H4 (cell line): ENCODE measurements at regions not wholly inside any gene's neighbourhood (a gene's known extent, or its start where the extent isn't known, plus 50 kb on each side); places are given as distances from the start of the nearest gene placed in this dataset.

Experiments
- DNase-seq: peaks from one replicate; pipeline ENCODE4 v3.0.0-alpha.2; 2015; ENCODE audit warnings: low spot score

DNA sequence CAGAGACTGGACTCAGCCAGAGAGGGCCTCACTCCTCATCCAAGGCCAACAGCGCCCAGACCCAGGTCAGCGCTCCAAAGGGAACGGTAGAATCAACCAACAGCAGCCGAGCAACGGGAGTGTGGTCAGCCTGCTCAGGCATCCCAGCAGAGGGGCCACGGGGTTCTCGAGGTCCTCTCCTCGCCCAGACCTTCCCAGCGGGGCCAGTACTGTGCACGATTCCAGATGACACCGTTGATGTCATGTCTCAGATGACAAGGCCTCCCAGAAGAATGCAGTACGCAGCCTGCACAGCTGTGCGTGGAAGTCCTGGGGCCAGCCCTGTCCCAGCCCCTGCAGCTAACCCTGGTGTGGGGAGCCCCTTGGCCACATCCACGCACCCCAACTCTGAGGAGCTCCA is 141.0 kb upstream of the PPP1R26 start:
- no peak for DNase-seq

DNA sequence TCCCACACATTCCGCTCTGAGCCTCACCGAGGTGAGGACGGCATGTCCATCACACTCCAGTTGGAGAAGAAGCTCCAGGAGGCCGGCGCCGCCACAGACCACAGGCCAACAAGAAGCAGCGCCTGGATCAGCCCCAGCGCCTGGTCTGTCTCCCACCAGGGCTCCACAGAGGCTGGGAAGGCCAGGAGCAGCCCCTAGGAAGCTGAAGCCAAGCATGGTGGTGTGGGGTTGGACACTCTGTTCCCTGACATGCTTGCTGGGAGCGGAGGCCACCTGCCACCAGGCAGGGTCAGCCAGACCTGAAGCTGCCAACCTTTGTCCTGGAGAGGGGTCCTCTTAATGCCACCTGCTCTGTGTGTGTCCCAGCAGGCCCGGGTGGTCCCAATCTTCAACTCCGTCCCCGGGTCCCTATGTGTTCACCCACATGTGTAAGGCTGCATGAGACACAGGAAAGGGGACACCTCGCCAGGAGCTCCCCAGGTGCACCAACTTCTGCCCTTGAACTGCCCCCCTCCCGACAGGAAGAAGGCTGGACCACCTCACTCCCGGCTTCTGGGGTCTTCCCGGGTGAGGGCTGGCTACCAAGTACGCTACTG is 140.1 kb upstream of the PPP1R26 start:
- no peak for DNase-seq

DNA sequence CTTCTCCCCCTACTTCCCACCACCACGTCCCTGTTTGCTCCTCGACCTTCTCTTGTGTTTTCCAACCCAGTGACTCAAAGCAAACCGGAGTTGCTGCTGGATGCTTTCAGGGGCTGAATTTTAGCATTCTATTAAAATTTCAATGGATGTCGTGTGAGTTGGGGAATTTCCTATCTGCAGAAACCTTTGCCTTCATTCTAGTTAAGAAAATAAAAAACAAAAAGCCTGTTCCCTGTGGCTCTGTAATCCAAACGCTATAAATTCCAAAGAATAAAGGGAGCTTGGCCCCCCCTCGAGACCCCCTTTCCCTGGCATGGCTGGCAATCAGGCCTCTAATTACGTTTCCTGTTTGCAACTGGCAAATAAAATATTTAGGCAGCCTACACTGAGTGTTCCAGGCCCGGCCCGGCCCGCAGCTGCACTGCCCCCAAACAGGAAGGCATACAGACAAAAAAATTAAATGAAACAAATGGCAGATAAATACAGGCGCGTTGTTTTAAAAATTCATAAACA is 139.4 kb upstream of the PPP1R26 start:
- DNase-seq: no peak

DNA sequence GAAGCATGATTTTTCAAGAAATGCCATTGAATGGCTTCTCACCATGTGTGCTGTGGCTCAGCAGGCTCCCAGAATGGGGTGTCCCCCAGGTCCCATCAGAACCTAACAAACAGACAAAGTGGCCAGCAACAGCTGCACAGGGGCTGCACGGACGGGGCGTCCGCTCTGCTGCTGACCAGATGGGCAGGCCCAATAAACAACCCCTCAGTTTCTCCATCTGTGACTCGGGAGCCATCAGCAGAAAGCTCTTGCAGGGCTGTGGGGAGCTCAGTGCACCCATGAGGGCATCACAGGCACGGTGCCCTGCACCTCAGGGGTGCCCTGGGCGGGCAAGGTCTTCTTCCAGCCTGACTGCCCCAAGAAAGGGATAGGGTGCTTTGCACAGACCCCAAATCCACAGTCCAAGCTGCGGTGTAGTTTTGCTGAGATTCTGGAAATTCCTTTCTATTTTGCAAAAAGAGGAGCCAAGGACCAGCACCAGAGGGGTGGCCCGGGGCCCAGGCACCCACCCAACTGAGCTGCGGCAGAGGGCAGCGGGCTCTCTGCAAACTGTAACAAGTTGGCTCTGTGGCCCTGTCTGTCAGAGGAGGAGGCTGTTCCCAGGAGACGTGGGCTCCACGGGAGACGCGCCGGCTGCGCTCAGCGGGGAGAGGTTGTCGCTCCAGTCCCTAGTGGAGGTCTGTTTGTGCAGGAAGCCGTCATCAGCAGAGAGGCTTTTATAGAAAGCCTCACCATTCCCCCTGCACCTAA is 138.7 kb upstream of the PPP1R26 start:
- DNase-seq: no peak

DNA sequence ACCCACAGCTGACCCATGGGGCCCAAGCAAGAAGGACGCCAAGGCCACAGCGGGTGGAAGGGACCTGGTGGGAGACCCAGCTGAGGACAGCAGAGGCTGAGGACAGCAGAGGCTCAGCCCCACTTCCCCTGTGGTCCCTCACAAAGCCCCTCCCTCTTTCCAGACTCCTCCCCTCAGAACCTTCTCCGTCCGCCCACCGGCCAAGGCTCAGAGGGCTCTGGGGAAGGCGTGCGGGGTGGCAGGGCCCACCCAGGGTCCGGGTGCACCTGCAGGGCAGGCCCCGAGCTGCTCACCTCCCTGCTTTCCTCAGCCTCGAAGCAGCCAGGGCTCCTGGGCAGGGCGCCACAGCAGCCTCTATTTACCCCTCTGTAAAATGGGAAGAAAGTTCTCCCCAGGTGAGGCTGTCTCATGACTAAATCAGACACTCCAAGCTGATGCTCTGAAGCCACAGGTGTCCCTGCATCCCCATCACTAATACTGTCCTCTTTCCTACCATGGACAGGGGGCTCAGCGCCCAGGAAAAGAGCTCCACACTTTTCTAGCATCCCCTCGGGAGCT is 137.9 kb upstream of the PPP1R26 start:
- DNase-seq: no peak

DNA sequence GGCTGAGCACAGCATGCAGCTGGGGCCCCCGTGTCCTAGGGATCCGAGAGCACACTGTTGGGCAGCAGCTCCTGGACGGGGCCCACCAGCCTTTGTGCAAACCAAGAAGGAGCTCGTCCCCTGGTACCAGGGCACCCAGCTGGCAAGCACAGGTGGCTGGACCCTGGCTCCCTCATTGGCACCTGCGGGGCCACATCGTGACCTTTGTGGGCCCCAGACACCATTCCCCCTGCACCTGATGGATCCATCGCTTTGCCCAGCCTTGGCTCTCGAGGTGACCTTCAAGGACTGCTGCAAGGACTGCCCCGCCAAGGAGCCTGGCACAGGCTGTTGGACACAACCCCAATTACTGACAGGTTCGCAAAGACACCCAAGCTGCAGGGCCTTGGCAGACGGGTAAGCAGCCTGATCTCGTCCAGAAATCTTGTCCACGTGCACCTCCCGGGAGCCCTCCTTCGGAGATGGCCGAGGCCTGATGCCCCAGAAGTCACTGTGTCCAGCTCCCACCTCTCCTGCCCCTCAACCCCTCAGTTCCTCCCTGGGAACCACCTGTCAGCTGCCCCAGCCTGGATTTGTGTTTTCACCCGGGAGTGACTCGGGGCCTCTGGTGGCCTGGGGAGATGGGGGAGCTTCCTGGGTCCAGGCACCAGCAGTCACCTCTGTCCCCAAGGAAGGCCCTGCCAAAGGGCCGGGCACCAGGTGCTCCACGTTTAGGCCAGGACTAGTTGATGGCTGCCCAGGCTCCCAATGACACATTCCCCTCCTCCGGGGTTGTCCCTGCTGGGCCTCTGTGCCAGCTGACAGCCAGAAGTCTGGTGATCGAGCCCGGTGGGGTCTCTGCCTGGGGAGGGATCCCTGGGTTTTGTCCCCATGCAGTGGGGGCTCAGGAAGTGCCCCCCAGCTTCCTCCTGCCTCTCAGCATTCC is 137.1 kb upstream of the PPP1R26 start:
- DNase-seq: no peak

DNA sequence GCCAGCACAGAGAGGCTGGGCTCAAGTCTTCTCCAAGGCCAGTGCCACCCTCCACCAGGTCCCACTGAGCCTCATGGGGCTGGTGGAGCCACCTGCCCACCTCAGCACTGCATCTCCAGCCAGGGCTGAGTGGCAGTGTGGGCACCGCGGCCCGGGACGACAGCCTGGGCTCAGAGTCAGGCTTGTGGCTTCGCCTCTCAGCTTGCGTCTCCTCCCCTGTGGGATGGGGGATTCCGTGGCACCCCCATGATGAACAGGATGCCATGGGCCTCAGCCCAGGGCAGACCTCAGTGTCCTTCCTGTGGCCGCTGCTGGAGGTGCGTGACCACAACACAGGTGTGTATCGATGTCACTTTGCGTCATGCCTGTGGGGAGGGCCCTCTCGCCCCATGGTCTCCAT is 136.4 kb upstream of the PPP1R26 start:
- no peak for DNase-seq

DNA sequence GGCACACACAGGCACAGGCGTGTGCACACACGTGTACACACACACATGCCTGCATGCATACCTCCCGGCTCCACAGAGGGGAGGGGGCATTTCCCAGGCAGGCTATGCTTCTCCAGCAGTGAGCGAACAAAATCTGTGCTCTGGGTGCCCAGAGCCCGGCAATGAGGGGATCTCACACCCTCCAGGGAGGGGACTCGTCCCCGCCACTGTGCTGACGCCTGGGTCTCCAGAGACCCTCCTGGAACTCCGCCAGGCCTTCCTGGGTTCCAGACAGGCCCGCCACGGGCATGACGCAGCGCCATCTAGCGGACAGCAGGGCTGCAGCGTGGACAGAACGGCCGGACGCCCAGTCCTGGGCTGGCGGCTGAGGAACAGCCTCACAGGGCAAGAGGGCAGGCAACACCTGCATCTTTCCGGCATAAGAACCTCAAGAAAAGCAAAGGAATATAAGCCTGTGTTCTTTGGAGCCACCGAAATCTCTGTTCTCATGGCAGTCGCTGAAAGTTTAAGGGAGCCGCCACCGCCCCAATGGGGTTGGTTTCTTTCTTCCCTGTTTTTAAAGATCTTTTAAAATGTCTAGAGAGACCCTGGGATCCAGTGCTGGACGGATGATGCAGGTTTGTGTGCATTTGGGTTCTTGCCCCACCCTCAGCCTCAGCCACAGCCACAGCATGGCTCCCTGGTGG is 135.6 kb upstream of the PPP1R26 start:
- DNase-seq: no peak

DNA sequence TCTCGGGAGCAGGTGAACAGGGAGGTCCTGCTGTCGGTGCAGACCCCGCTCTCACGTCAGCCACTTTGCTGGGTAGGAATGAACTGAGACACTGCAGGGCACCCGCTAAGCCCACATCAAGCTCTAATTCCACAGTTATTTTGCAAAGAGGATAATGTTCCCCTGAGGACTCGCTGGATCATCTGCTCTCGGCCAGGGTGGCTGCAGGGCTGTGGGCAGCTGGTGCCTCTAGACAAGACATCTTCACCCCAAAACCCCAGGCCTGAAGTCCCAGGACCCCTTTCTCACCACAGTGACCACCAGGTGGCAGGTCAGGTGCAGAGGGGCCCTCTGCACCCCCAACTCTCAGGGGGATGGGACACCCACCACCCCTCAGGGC is 135.1 kb upstream of the PPP1R26 start:
- DNase-seq: no peak

DNA sequence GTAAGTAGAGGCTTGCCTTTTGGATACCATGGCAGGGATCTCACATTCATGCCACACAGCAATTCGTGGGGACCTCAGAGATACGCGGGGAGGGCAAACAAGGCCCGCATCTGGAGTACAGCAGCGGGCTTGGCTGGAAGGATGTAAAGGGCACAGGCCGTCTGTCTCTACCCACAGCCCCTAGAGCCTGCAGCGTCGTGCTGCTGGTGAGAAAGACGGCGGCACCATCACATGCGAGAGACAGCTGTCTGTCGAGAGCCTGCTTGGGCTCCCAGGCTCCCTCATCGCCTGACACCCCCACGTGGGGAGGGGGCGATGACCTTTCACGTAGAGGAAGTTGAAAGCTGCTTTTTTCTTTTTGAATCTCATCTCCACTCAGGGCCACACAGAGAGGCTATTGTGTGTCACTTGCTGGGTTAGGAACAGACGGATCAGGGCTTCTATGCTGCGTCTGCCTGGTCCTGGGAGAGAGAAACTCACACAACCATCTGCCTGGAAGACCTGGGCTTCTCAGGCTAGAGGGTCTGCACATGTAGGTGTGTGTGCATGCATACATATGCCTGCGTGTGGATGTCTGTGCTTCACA is 134.6 kb upstream of the PPP1R26 start:
- no peak for DNase-seq

DNA sequence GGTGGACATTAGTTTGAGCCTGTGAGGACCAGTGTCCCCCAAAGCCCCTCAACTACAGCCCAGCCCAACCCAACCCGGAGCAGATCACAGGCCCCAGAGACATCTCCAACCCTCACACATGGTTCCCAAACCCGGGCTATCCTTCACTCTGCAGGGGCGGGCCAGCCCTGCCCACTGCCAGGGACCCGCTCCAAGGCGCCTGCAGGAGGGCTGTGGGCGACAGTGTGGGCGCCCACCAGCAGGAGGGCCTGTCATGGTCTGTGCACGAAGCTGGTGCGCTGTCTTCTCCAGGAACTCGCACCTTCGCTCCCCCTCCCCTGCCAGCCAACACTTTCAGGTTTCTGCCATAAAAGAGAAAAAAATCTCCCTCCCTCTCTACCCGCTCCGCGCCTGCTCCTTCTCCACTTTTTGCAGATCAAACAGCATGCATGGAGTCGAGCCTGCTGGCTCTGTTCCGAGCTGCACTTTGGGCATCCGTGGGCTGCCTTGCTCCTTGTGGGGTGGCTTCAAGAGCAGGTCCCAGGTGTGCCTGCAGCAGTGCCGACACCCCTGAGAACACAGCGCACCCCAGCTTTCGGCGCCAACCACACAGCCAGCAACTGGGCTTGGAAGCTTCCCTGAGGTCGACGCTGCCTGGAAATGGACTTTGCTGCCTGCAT is 133.7 kb upstream of the PPP1R26 start:
- no peak for DNase-seq

DNA sequence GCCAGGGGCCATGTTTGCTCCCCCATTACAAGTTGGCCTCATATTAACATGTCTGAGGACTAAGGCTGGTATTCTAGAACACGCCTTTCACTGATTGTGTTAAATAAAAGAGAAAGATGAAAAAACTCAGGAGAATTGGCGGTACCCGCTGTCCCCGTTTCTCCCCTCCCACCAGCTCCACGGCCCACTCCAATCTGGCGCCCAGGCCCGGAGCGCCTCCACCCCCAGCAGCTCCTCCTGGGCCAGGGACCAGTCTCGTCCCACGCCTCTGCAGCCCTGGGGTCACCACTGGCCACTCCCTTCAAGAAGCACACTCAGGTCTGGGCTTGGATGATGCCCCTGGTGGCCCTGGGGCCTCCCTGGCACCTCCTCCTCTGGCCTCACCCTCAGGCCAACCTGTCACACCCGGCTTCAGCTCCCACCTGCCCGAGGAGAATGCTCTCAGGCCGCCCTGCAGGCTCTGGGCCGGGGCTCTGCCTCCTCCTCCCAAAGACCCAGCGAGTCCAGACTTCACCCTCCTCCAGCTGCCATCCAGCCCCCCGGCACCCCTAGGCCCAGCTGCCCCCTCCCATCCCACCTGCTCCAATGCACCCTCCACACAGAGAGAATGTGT is 133.0 kb upstream of the PPP1R26 start:
- no peak for DNase-seq

DNA sequence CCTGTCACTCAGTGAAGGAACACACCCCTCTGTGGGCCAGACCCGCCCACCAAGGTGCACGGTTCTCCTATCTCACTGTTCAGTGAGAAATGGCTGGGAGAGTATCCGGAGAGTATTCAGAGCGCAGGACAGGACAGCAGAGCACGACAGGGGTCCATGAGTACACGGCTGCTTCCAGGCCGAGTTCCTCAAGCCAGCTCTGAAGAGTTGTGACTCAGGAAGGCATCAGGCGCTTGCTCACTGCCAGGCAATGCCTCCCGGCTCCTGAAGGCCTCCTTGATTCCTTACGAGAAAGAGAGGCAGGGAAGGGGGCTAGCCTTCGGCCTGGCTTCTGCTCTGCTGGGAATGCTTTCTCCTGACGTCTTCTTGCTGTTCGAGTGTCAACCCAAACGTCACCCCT is 132.1 kb upstream of the PPP1R26 start:
- no peak for DNase-seq

DNA sequence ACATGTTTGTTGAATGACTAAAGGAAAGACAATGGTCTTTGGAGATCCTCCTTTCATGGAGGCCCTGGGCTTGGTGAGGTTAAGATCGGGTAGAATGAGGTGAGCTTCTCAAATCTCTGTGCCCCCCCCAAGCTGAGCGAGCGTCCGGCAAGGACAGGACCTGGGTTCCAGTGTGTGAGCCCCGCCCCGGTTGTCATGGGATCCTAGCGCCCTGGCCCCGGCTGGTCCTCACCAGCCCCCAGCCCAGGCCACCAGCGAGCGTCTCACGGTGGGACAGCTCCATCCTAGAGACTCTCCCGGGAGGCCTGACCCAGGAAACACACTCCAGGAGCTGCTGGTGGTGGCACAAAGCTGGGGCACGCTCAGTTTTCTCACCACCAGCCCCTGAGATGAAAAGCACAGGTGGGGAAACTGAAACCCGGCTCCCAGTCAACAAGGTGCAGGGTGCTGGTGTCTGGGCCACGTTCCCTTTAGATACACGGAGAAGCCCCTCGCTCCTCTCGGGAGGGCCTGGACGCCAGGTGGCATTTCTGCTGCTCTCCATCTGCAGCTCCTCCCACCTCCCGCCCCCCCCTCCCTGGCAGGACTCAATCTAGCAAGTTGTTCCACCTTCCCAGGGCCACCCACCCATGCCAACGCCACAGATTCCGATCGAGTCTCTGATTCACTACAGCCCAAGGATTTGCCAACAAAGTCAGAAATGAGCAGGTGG is 131.3 kb upstream of the PPP1R26 start:
- no peak for DNase-seq

DNA sequence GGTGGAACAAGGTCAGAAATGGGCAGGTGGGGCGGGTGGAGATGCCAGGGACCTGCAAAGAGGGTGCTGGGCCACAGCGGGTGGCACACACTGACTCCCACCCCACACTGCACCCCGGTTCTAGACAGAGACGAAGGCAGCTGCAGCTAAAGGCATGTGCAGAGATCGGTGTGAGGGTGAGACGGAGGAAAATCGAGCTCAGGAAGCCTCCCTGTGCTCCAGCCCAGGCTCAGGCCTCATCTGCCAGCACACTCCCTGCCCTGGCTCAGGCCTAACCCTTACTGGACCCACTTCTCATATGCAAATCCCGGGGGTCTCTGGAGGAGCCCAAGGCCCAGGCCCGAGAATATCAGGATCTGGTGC is 130.8 kb upstream of the PPP1R26 start:
- DNase-seq: no peak

DNA sequence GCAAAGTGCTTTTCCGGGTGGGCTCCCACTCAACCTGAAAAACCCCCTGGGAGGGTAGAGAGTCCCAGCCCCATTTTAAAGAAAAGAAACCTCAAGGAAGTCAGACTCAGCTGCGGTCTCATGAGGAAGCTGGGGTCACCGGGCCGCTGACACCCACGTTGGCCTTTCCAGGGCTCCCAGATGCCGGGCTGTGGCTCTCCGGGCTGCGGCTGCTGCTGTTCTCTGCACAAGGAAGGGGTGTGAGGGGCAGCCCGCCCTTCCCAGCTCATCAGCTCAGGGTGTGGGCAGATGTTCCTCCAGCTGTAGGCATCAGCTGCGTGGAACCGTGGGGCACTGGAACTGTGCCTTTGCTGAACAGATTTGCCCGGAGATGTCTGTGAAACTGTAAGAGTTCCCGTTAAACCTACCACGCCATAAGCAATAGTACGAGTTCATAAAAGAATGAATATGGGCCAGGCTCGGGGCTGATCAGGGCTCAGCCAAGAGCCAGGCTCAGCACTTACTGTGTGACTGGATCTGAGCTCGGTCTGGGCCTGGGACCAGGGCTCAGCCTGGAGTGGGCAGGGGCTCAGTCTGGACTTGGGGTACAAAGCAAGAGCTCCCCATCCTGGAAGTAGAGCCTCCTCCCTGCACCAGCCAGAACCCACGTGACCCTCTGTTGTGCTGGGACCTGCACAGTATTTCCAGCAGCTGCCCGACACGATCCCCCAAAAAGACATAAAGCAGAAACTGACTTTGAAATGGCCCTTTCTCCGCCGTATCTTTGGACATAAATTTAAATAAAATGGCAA is 130.2 kb upstream of the PPP1R26 start:
- no peak for DNase-seq

DNA sequence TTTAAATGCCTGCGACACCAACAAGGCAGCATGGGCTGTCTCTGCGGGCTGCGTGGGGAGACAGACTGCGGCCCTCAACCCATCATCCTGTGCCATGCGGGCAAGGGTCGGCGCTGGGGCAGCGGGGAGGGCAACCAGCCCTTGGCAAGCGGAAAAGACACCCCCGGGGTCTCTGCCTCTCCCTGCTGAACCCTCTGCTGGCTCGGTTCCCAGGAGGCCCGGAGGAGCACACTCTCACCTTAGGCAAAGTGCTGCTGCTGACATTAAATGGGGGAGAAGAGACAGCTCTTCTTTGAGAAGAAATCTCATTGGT is 129.6 kb upstream of the PPP1R26 start:
- DNase-seq: no peak

DNA sequence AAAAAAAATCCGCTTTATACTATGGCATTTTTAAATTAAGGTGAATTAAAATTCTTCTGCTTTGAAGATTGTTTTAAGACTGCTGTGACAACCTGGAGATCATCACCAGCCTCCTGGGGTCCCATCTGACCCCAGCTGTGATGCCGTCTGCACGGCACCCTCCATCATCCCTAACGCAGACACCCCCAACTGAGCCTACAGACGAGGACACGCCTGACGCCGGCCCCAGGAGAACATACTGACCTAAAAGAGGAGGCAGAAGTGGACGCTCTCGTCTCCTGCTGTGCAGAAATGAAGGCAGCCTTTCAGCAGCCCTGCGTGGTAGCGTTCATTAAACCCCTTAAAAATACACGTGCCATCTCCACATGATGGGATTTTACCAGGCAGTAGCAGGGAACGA is 125.6 kb upstream of the PPP1R26 start:
- no peak for DNase-seq

DNA sequence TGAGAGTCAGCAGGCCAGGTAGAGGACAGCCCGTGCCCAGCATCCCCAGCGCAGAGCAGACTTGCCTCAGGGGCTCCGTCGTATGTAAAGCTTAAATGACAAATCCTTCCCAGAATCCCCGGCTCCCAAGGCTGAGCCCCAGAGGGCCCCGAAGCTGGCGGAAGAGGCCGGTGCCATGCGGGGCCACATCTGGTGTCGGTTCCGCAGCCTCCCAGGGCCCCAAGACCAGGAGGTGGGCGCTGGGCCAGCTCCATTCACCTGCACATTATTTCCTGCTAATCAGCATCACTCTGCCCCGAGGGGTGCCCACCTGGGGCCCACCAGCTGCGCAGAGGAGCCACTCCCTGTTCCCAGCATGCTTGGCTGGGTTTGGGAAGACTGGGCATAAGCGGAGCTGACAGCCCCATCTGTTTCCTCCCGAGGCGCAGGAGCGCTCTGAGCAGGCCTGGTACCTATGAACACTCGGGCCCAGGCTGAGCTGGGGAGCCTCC is 124.0 kb upstream of the PPP1R26 start:
- no peak for DNase-seq
